WTC11 (cell line): ENCODE measurements at regions not wholly inside any gene's neighbourhood (a gene's known extent, or its start where the extent isn't known, plus 50 kb on each side); places are given as distances from the start of the nearest gene placed in this dataset.

Experiments used
- ATAC-seq: fragments of 200-7000 bp; cut with Tn5 transposase; 2 replicates; pipeline ENCODE4 v1.10.0; 2021; ENCODE audit warnings: mild to moderate bottlenecking, moderate library complexity
- CTCF ChIA-PET: fragments of 300-600 bp; sonication (Branson Sonifier 250); formaldehyde crosslinking; loops from one replicate; lab custom pipeline; 2021; ENCODE audit warnings: antibody characterized with exemption; lab: Charles Lee
- POLR2A ChIA-PET: fragments of 350-600 bp; sonication (Branson Sonifier 250); formaldehyde crosslinking; loops from one replicate; lab custom pipeline; 2021; ENCODE audit warnings: antibody characterized with exemption; lab: Charles Lee
- DNase-seq: peaks from one replicate; pipeline ENCODE4 v3.0.0; 2021; ENCODE audit warnings: low spot score
- H3K27ac Mint-ChIP-seq: 2 replicates; pipeline ENCODE4 v1.8.0; 2021; ENCODE audit warnings: mixed read lengths
- H3K27me3 Mint-ChIP-seq: 2 replicates; pipeline ENCODE4 v1.8.0; 2021; ENCODE audit warnings: low read depth, mild to moderate bottlenecking, moderate library complexity, mixed read lengths
- H3K36me3 Mint-ChIP-seq: 2 replicates; pipeline ENCODE4 v1.8.0; 2021; ENCODE audit warnings: mixed read lengths
- H3K4me1 Mint-ChIP-seq: 2 replicates; pipeline ENCODE4 v1.8.0; 2022; ENCODE audit warnings: mixed read lengths
- H3K4me3 Mint-ChIP-seq: 2 replicates; pipeline ENCODE4 v1.8.0; 2021; ENCODE audit warnings: mild to moderate bottlenecking, moderate library complexity, mixed read lengths
- H3K9me3 Mint-ChIP-seq: 2 replicates; pipeline ENCODE4 v1.8.0; 2021; ENCODE audit warnings: mixed read lengths
- CREM ChIP-seq: sonication (generic); formaldehyde crosslinking; IDR thresholded peaks from 2 replicates; pipeline ENCODE4 v1.8.1; 2022; ENCODE audit warnings: mild to moderate bottlenecking, missing genetic modification reagents, moderate library complexity
- CTCF ChIP-seq: fragments of 200-600 bp; IDR thresholded peaks from 2 replicates; pipeline ENCODE4 v1.8.0; 2022; ENCODE audit warnings: antibody characterized with exemption
- EMX1 ChIP-seq: fragments of 250-450 bp; sonication (Bioruptor Pico); IDR thresholded peaks from 2 replicates; pipeline ENCODE4 v1.8.0; 2021; ENCODE audit warnings: mild to moderate bottlenecking
- ETV6 ChIP-seq: sonication (generic); formaldehyde crosslinking; IDR thresholded peaks from 2 replicates; pipeline ENCODE4 v1.8.1; 2022; ENCODE audit warnings: mild to moderate bottlenecking, missing genetic modification reagents
- IRF2 ChIP-seq: sonication (generic); formaldehyde crosslinking; IDR thresholded peaks from 2 replicates; pipeline ENCODE4 v1.8.0; 2022; ENCODE audit warnings: low read depth, missing genetic modification reagents, borderline replicate concordance
- NFE2L1 ChIP-seq: sonication (generic); formaldehyde crosslinking; IDR thresholded peaks from 2 replicates; pipeline ENCODE4 v1.8.1; 2023; ENCODE audit warnings: missing genetic modification reagents
- NFYB ChIP-seq: sonication (generic); formaldehyde crosslinking; conservative IDR thresholded peaks from 2 replicates; pipeline ENCODE4 v1.8.0; 2022; ENCODE audit warnings: low read depth, missing genetic modification reagents
- NR2C2 ChIP-seq: sonication (generic); formaldehyde crosslinking; IDR thresholded peaks from 2 replicates; pipeline ENCODE4 v1.8.0; 2022; ENCODE audit warnings: mild to moderate bottlenecking, missing genetic modification reagents
- PREB ChIP-seq: sonication (generic); formaldehyde crosslinking; IDR thresholded peaks from 2 replicates; pipeline ENCODE4 v1.8.1; 2022; ENCODE audit warnings: mild to moderate bottlenecking, missing genetic modification reagents, moderate library complexity, borderline replicate concordance
- RORB ChIP-seq: fragments of 250-450 bp; sonication (Bioruptor Pico); IDR thresholded peaks from 2 replicates; pipeline ENCODE4 v1.9.0; 2021; ENCODE audit warnings: mild to moderate bottlenecking
- SMAD3 ChIP-seq: sonication (generic); formaldehyde crosslinking; IDR thresholded peaks from 2 replicates; pipeline ENCODE4 v1.8.0; 2022; ENCODE audit warnings: missing genetic modification reagents, mild to moderate bottlenecking, borderline replicate concordance
- SOX15 ChIP-seq: fragments of 250-450 bp; sonication (Bioruptor Pico); IDR thresholded peaks from 2 replicates; pipeline ENCODE4 v1.9.0; 2021; ENCODE audit warnings: mild to moderate bottlenecking
- STAT6 ChIP-seq: sonication (generic); formaldehyde crosslinking; conservative IDR thresholded peaks from 2 replicates; pipeline ENCODE4 v1.8.1; 2023; ENCODE audit warnings: mild to moderate bottlenecking, low read depth, missing genetic modification reagents, moderate library complexity
- TCF7 ChIP-seq: sonication (generic); formaldehyde crosslinking; IDR thresholded peaks from 2 replicates; pipeline ENCODE4 v1.8.0; 2022; ENCODE audit warnings: mild to moderate bottlenecking, low read depth, missing genetic modification reagents, moderate library complexity
- ZNF138 ChIP-seq: sonication (generic); formaldehyde crosslinking; conservative IDR thresholded peaks from 2 replicates; pipeline ENCODE4 v1.8.1; 2022; ENCODE audit warnings: mild to moderate bottlenecking, moderate library complexity, missing genetic modification reagents
- ZNF219 ChIP-seq: sonication (generic); formaldehyde crosslinking; IDR thresholded peaks from 2 replicates; pipeline ENCODE4 v1.8.0; 2023; ENCODE audit warnings: missing genetic modification reagents, mild to moderate bottlenecking, borderline replicate concordance
- ZNF263 ChIP-seq: sonication (generic); formaldehyde crosslinking; IDR thresholded peaks from 2 replicates; pipeline ENCODE4 v1.8.1; 2022; ENCODE audit warnings: low read depth, mild to moderate bottlenecking, moderate library complexity, missing genetic modification reagents
- TF ChIP-seq, protein P1 (sequence below): sonication (generic); formaldehyde crosslinking; IDR thresholded peaks from 2 replicates; pipeline ENCODE4 v1.8.0; 2022; ENCODE audit warnings: mild to moderate bottlenecking, missing genetic modification reagents
- TF ChIP-seq, protein P2 (sequence below): sonication (generic); formaldehyde crosslinking; IDR thresholded peaks from 2 replicates; pipeline ENCODE4 v1.8.1; 2022; ENCODE audit warnings: low read depth, mild to moderate bottlenecking, moderate library complexity, missing genetic modification reagents, borderline replicate concordance
- TF ChIP-seq, protein P3 (sequence below): sonication (generic); formaldehyde crosslinking; IDR thresholded peaks from 2 replicates; pipeline ENCODE4 v1.8.0; 2022; ENCODE audit warnings: mild to moderate bottlenecking, missing genetic modification reagents
- TF ChIP-seq, protein P4 (sequence below): sonication (generic); formaldehyde crosslinking; IDR thresholded peaks from 2 replicates; pipeline ENCODE4 v1.8.0; 2023; ENCODE audit warnings: missing genetic modification reagents
- TF ChIP-seq, protein P5 (sequence below): sonication (generic); formaldehyde crosslinking; IDR thresholded peaks from 2 replicates; pipeline ENCODE4 v1.8.1; 2023; ENCODE audit warnings: mild to moderate bottlenecking, missing genetic modification reagents, moderate library complexity
- TF ChIP-seq, protein P6 (sequence below): sonication (generic); formaldehyde crosslinking; IDR thresholded peaks from 2 replicates; pipeline ENCODE4 v1.8.1; 2022; ENCODE audit warnings: mild to moderate bottlenecking, moderate library complexity, missing genetic modification reagents
- TF ChIP-seq, protein P7 (sequence below): sonication (generic); formaldehyde crosslinking; IDR thresholded peaks from 2 replicates; pipeline ENCODE4 v1.8.0; 2023; ENCODE audit warnings: mild to moderate bottlenecking, missing genetic modification reagents

- no peak for TF ChIP-seq CTCF
- TF ChIP-seq CREM (CRISPR knock-in tag): no peak
- TF ChIP-seq IRF2 (CRISPR knock-in tag): no peak
- TF ChIP-seq ZNF138 (CRISPR knock-in tag): no peak
- TF ChIP-seq, protein P1, sequence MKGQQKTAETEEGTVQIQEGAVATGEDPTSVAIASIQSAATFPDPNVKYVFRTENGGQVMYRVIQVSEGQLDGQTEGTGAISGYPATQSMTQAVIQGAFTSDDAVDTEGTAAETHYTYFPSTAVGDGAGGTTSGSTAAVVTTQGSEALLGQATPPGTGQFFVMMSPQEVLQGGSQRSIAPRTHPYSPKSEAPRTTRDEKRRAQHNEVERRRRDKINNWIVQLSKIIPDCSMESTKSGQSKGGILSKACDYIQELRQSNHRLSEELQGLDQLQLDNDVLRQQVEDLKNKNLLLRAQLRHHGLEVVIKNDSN (CRISPR knock-in tag): no peak
- TF ChIP-seq, protein P2, sequence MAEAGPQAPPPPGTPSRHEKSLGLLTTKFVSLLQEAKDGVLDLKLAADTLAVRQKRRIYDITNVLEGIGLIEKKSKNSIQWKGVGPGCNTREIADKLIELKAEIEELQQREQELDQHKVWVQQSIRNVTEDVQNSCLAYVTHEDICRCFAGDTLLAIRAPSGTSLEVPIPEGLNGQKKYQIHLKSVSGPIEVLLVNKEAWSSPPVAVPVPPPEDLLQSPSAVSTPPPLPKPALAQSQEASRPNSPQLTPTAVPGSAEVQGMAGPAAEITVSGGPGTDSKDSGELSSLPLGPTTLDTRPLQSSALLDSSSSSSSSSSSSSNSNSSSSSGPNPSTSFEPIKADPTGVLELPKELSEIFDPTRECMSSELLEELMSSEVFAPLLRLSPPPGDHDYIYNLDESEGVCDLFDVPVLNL (CRISPR knock-in tag): no peak
- no peak for TF ChIP-seq RORB (CRISPR knock-in tag)
- no peak for TF ChIP-seq ZNF263 (CRISPR knock-in tag)
- no peak for TF ChIP-seq SMAD3 (CRISPR knock-in tag)
Measured at GRCh38 chr1:20421441-20421840, 64.6 kb downstream of the CAMK2N1 start (continued).

GRCh38 chr1:20417581-20417980, 68.4 kb downstream of the CAMK2N1 start:
- POLR2A ChIA-PET: no interaction called here
- Mint-ChIP-seq H3K36me3 (no peaks in the 10 kb centered on the region; the same call in 1 of the 2 replicates), H3K4me3 (no peak overlapping the region)
- TF ChIP-seq ETV6 (CRISPR knock-in tag) (no peak), NFYB (no peak), PREB (CRISPR knock-in tag) (no peak), STAT6 (no peak), TCF7 (CRISPR knock-in tag) (no peak), SOX15 (no peak), EMX1 (CRISPR knock-in tag) (no peak), ZNF219 (CRISPR knock-in tag) (no peak), NFE2L1 (CRISPR knock-in tag) (no peak), ZNF138 (CRISPR knock-in tag) (no peak), NR2C2 (no peak)
- TF ChIP-seq, protein P3, sequence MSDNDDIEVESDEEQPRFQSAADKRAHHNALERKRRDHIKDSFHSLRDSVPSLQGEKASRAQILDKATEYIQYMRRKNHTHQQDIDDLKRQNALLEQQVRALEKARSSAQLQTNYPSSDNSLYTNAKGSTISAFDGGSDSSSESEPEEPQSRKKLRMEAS: no peak
- TF ChIP-seq, protein P4, sequence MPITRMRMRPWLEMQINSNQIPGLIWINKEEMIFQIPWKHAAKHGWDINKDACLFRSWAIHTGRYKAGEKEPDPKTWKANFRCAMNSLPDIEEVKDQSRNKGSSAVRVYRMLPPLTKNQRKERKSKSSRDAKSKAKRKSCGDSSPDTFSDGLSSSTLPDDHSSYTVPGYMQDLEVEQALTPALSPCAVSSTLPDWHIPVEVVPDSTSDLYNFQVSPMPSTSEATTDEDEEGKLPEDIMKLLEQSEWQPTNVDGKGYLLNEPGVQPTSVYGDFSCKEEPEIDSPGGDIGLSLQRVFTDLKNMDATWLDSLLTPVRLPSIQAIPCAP: no peak
- TF ChIP-seq, protein P5, sequence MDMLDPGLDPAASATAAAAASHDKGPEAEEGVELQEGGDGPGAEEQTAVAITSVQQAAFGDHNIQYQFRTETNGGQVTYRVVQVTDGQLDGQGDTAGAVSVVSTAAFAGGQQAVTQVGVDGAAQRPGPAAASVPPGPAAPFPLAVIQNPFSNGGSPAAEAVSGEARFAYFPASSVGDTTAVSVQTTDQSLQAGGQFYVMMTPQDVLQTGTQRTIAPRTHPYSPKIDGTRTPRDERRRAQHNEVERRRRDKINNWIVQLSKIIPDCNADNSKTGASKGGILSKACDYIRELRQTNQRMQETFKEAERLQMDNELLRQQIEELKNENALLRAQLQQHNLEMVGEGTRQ (CRISPR knock-in tag): no peak
- TF ChIP-seq, protein P6, sequence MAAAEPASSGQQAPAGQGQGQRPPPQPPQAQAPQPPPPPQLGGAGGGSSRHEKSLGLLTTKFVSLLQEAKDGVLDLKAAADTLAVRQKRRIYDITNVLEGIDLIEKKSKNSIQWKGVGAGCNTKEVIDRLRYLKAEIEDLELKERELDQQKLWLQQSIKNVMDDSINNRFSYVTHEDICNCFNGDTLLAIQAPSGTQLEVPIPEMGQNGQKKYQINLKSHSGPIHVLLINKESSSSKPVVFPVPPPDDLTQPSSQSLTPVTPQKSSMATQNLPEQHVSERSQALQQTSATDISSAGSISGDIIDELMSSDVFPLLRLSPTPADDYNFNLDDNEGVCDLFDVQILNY (CRISPR knock-in tag): no peak
- TF ChIP-seq, protein P7, sequence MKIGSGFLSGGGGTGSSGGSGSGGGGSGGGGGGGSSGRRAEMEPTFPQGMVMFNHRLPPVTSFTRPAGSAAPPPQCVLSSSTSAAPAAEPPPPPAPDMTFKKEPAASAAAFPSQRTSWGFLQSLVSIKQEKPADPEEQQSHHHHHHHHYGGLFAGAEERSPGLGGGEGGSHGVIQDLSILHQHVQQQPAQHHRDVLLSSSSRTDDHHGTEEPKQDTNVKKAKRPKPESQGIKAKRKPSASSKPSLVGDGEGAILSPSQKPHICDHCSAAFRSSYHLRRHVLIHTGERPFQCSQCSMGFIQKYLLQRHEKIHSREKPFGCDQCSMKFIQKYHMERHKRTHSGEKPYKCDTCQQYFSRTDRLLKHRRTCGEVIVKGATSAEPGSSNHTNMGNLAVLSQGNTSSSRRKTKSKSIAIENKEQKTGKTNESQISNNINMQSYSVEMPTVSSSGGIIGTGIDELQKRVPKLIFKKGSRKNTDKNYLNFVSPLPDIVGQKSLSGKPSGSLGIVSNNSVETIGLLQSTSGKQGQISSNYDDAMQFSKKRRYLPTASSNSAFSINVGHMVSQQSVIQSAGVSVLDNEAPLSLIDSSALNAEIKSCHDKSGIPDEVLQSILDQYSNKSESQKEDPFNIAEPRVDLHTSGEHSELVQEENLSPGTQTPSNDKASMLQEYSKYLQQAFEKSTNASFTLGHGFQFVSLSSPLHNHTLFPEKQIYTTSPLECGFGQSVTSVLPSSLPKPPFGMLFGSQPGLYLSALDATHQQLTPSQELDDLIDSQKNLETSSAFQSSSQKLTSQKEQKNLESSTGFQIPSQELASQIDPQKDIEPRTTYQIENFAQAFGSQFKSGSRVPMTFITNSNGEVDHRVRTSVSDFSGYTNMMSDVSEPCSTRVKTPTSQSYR: no peak

More at GRCh38 chr1:20417581-20417980, 68.4 kb downstream of the CAMK2N1 start:
- Mint-ChIP-seq H3K27me3 (peaks cover 91% of the 10 kb centered on the region), H3K9me3 (peaks cover 6% of the 10 kb centered on the region), H3K4me1 (no peaks in the 10 kb centered on the region), H3K27ac (no peak overlapping the region)
- no peak for DNase-seq
- CTCF ChIA-PET: interaction anchor here (0.7 to 1.0 kb wide), 2 partner anchors 13 to 201 kb away, joined by 3 to 6 read pairs; no protein-coding TSS in a partner anchor
- no peak for ATAC-seq
